ENCODE measurements at regions not wholly inside any gene's neighbourhood (a gene's known extent, or its start where the extent isn't known, plus 50 kb on each side); places are given as distances from the start of the nearest gene placed in this dataset.

- TF ChIP-seq SUZ12 (IDR thresholded peaks at IDR 0.05) (no peak), BHLHE40 (IDR thresholded peaks at IDR 0.05; ENCODE audit: borderline replicate concordance) (no peak), NFRKB (IDR thresholded peaks at IDR 0.05) (no peak), SP1 (IDR thresholded peaks at IDR 0.05) (no peak), ELF4 (IDR thresholded peaks at IDR 0.05) (no peak), TARDBP (IDR thresholded peaks at IDR 0.05) (no peak), FOXM1 (IDR thresholded peaks at IDR 0.05; ENCODE audit: borderline replicate concordance) (no peak), LEF1 (IDR thresholded peaks at IDR 0.05; ENCODE audit: borderline replicate concordance) (no peak), PKNOX1 (IDR thresholded peaks at IDR 0.05) (no peak), FOXK2 (IDR thresholded peaks at IDR 0.05) (no peak), ZNF384 (IDR thresholded peaks at IDR 0.05) (no peak), FOXA1 (IDR thresholded peaks at IDR 0.05) (no peak), L3MBTL2 (conservative IDR thresholded peaks at IDR 0.05) (no peak), HDGF (IDR thresholded peaks at IDR 0.05; ENCODE audit: borderline replicate concordance) (no peak)
Observed at GRCh38 chr20:43337036-43337435, 120.7 kb upstream of the SRSF6 start.
